ENCODE measurements at regions not wholly inside any gene's neighbourhood (a gene's known extent, or its start where the extent isn't known, plus 50 kb on each side); places are given as distances from the start of the nearest gene placed in this dataset.

GRCh38 chr16:85323230-85323960, 211.1 kb upstream of the CIBAR2 start:
- WGBS (ENCODE audit: low lambda C conversion rate, missing lambda C conversion rate), result 92% methylated on average over 14 of the region's 14 CpGs
- Histone ChIP-seq H3K9me3 (ENCODE audit: low read depth) (no peaks in the 10 kb centered on the region), H3K79me2 (peaks cover 11% of the 10 kb centered on the region), H3K36me3 (replicated peaks; ENCODE audit: insufficient read depth, low read depth) (no peaks in the 10 kb centered on the region), H4K20me1 (ENCODE audit: insufficient read depth, poor library complexity, severe bottlenecking) (no peaks in the 10 kb centered on the region), H3K4me3 (no peak overlapping the region), H3K9me2 (replicated peaks; ENCODE audit: insufficient read depth) (no peaks in the 10 kb centered on the region), H3K4me2 (no peak overlapping the region), H3K4me1 (ENCODE audit: insufficient read depth) (peaks cover 37% of the 10 kb centered on the region), H3K27me3 (no peaks in the 10 kb centered on the region), H2AFZ (no peak overlapping the region), H3K27ac (no peak overlapping the region)
- no peak for DNase-seq (ENCODE audit: low spot score)
- TF ChIP-seq EZH2phosphoT487 (IDR thresholded peaks at IDR 0.05; ENCODE audit: low read depth, severe bottlenecking, unreplicated experiment), result no peak
- no peak for TF ChIP-seq EZH2 (IDR thresholded peaks at IDR 0.05; ENCODE audit: borderline replicate concordance)
- TF ChIP-seq, protein P1, sequence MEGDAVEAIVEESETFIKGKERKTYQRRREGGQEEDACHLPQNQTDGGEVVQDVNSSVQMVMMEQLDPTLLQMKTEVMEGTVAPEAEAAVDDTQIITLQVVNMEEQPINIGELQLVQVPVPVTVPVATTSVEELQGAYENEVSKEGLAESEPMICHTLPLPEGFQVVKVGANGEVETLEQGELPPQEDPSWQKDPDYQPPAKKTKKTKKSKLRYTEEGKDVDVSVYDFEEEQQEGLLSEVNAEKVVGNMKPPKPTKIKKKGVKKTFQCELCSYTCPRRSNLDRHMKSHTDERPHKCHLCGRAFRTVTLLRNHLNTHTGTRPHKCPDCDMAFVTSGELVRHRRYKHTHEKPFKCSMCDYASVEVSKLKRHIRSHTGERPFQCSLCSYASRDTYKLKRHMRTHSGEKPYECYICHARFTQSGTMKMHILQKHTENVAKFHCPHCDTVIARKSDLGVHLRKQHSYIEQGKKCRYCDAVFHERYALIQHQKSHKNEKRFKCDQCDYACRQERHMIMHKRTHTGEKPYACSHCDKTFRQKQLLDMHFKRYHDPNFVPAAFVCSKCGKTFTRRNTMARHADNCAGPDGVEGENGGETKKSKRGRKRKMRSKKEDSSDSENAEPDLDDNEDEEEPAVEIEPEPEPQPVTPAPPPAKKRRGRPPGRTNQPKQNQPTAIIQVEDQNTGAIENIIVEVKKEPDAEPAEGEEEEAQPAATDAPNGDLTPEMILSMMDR (IDR thresholded peaks at IDR 0.05; ENCODE audit: poor library complexity), result no peak

DNA sequence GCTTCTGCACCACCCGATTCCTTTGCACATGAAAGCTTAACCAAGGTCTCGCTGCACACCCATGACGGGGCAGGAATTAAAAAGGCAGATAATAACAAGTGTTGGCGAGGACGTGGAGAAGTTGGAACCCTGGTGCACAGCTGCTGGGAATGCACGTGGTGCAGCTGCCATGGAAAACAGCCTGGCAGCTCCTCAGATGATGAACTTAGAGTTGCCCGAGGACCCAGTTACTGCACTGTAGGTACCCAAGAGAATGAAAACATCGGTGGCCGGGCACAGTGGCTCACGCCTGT, 211.6 kb upstream of the CIBAR2 start:
- TF ChIP-seq EZH2 (IDR thresholded peaks at IDR 0.05; ENCODE audit: borderline replicate concordance) (no peak), EZH2phosphoT487 (IDR thresholded peaks at IDR 0.05; ENCODE audit: low read depth, severe bottlenecking, unreplicated experiment) (no peak)
- TF ChIP-seq, protein P1 (IDR thresholded peaks at IDR 0.05; ENCODE audit: poor library complexity), result no peak
- Histone ChIP-seq H4K20me1 (ENCODE audit: insufficient read depth, poor library complexity, severe bottlenecking) (no peaks in the 10 kb centered on the region), H2AFZ (no peak overlapping the region), H3K79me2 (peaks cover 11% of the 10 kb centered on the region), H3K27me3 (no peaks in the 10 kb centered on the region), H3K4me3 (no peak overlapping the region), H3K9me2 (replicated peaks; ENCODE audit: insufficient read depth) (no peaks in the 10 kb centered on the region), H3K27ac (no peak overlapping the region), H3K4me1 (ENCODE audit: insufficient read depth) (peaks cover 42% of the 10 kb centered on the region), H3K4me2 (no peak overlapping the region), H3K9me3 (ENCODE audit: low read depth) (no peaks in the 10 kb centered on the region), H3K36me3 (replicated peaks; ENCODE audit: insufficient read depth, low read depth) (no peaks in the 10 kb centered on the region)
- DNase-seq (ENCODE audit: low spot score), result no peak
- 99% methylated on average over 10 of the region's 10 CpGs for WGBS (ENCODE audit: low lambda C conversion rate, missing lambda C conversion rate)

- Histone ChIP-seq H2AFZ (no peak overlapping the region), H3K36me3 (replicated peaks; ENCODE audit: insufficient read depth, low read depth) (no peaks in the 10 kb centered on the region), H3K79me2 (peaks cover 11% of the 10 kb centered on the region), H3K4me2 (no peak overlapping the region), H4K20me1 (ENCODE audit: insufficient read depth, poor library complexity, severe bottlenecking) (peaks cover 4% of the 10 kb centered on the region), H3K9me3 (ENCODE audit: low read depth) (no peaks in the 10 kb centered on the region), H3K4me3 (no peak overlapping the region), H3K4me1 (ENCODE audit: insufficient read depth) (peaks cover 48% of the 10 kb centered on the region), H3K27me3 (no peaks in the 10 kb centered on the region), H3K27ac (no peak overlapping the region), H3K9me2 (replicated peaks; ENCODE audit: insufficient read depth) (no peaks in the 10 kb centered on the region)
- TF ChIP-seq EZH2 (IDR thresholded peaks at IDR 0.05; ENCODE audit: borderline replicate concordance) (no peak), EZH2phosphoT487 (IDR thresholded peaks at IDR 0.05; ENCODE audit: low read depth, severe bottlenecking, unreplicated experiment) (no peak)
- TF ChIP-seq, protein P1 (IDR thresholded peaks at IDR 0.05; ENCODE audit: poor library complexity), result no peak
- WGBS (ENCODE audit: low lambda C conversion rate, missing lambda C conversion rate), result 85% methylated on average over 13 of the region's 13 CpGs
- DNase-seq (ENCODE audit: low spot score), result no peak
Observed at GRCh38 chr16:85324488-85324887, 212.2 kb upstream of the CIBAR2 start.

Measured in hepatocyte (in vitro differentiated cells).